ENCODE measurements at regions not wholly inside any gene's neighbourhood (a gene's known extent, or its start where the extent isn't known, plus 50 kb on each side); places are given as distances from the start of the nearest gene placed in this dataset.

- ChIA-PET POLR2A (no interaction called here), CTCF (no interaction called here)
- no peak overlapping the region for H3K4me3 ChIP-seq (replicated peaks in 1 of 3; ENCODE audit: insufficient read depth in 1 of 3, low read depth in 1 of 3, low read length in 3 of 3)
- TF ChIP-seq MAX (IDR thresholded peaks at IDR 0.05; ENCODE audit: insufficient read depth, insufficient read length) (no peak), POLR2A (IDR thresholded peaks at IDR 0.05; ENCODE audit: low read depth, low read length) (no peak), GATA2 (IDR thresholded peaks at IDR 0.05; ENCODE audit: insufficient read depth, insufficient read length, low read depth, low read length) (no peak), JUN (IDR thresholded peaks at IDR 0.05; ENCODE audit: borderline replicate concordance, insufficient read depth, insufficient read length, low read depth) (no peak)
- no peaks in the 10 kb centered on the region for H3K79me2 ChIP-seq (ENCODE audit: control insufficient read depth, insufficient read depth, low read length)
- FAIRE-seq, result no peak
- intact Hi-C loops (cut with micrococcal nuclease) (no loop called here), dilution Hi-C loops (cut with MboI; ENCODE audit: extremely low pct_ligation_motif_present, low sequenced_read_pairs) (no loop called here)
- H3K36me3 ChIP-seq (ENCODE audit: control insufficient read depth in 2 of 2, extremely low read depth in 1 of 2, insufficient read depth in 2 of 2, low read length in 2 of 2), result no peaks in the 10 kb centered on the region
- H3K9me1 ChIP-seq (replicated peaks; ENCODE audit: control insufficient read depth, extremely low read depth, insufficient read depth, low read length), result no peaks in the 10 kb centered on the region
- no peak overlapping the region for H3K9ac ChIP-seq (replicated peaks; ENCODE audit: extremely low read depth, insufficient read depth, low read length)
- no peaks in the 10 kb centered on the region for H4K20me1 ChIP-seq (replicated peaks; ENCODE audit: control insufficient read depth, extremely low read depth, insufficient read depth, low read length)
- no peak overlapping the region for H2AFZ ChIP-seq (ENCODE audit: low read depth, low read length)
- H3K27ac ChIP-seq (ENCODE audit: insufficient read depth, low read depth, low read length), result no peak overlapping the region
- H3K9me3 ChIP-seq (replicated peaks; ENCODE audit: control insufficient read depth, insufficient read depth, low read length), result no peaks in the 10 kb centered on the region
- no peak for DNase-seq (ENCODE audit: low read depth, low spot score)
- no peaks in the 10 kb centered on the region for H3K4me1 ChIP-seq (ENCODE audit: control insufficient read depth, extremely low read depth, insufficient read depth, low read length)
- H3K27me3 ChIP-seq (ENCODE audit: control insufficient read depth in 2 of 2, insufficient read depth in 2 of 2, low read length in 2 of 2), result no peaks in the 10 kb centered on the region
- no TSS peak for BruUV-seq (replicated peaks)
- H3K4me2 ChIP-seq (ENCODE audit: insufficient read depth, low read length), result no peak overlapping the region
These were observed 296.0 kb downstream of the MEX3B start for GRCh38 chr15:81749716-81750375.

DNA sequence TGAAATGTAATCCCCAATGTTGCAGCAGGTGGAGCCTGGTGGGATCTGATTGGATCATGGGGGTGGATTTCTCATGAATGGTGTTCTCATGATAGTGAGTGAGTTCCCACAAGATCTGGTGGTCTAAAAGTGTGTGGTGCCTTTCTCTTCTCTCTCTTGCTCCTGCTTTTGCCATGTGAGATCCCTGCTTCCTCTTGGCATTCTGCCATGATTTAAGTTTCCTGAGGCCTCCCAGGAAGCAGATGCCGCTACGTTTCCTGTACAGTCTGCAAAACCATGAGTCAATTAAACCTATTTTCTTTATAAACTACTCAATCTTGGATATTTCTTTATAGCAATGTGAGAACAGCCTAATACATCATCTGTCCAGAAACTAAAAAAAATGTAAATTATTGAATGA lies 298.3 kb downstream of the MEX3B start:
- FAIRE-seq (no peak), DNase-seq (ENCODE audit: low read depth, low spot score) (no peak)
- H3K4me1 ChIP-seq (ENCODE audit: control insufficient read depth, extremely low read depth, insufficient read depth, low read length), result no peaks in the 10 kb centered on the region
- no peak overlapping the region for H3K27ac ChIP-seq (ENCODE audit: insufficient read depth, low read depth, low read length)
- POLR2A ChIA-PET, result no interaction called here
- no peaks in the 10 kb centered on the region for H4K20me1 ChIP-seq (replicated peaks; ENCODE audit: control insufficient read depth, extremely low read depth, insufficient read depth, low read length)
- intact Hi-C loops (cut with micrococcal nuclease), result no loop called here
- H3K36me3 ChIP-seq (ENCODE audit: control insufficient read depth in 2 of 2, extremely low read depth in 1 of 2, insufficient read depth in 2 of 2, low read length in 2 of 2), result no peaks in the 10 kb centered on the region
- dilution Hi-C loops (cut with MboI; ENCODE audit: extremely low pct_ligation_motif_present, low sequenced_read_pairs), result no loop called here
- H3K9ac ChIP-seq (replicated peaks; ENCODE audit: extremely low read depth, insufficient read depth, low read length), result no peak overlapping the region
- no peak for TF ChIP-seq JUN (IDR thresholded peaks at IDR 0.05; ENCODE audit: borderline replicate concordance, insufficient read depth, insufficient read length, low read depth)
- no peak for TF ChIP-seq GATA2 (IDR thresholded peaks at IDR 0.05; ENCODE audit: insufficient read depth, insufficient read length, low read depth, low read length)
- TF ChIP-seq MYC (IDR thresholded peaks at IDR 0.05; ENCODE audit: low read depth, low read length), result no peak
- TF ChIP-seq CTCF (IDR thresholded peaks at IDR 0.05; ENCODE audit: extremely low read depth in 1 of 2, insufficient read depth in 1 of 2, low read depth in 1 of 2, low read length in 2 of 2), result no peak
- no peak for TF ChIP-seq FOS (IDR thresholded peaks at IDR 0.05; ENCODE audit: borderline replicate concordance, insufficient read depth, low read length)
- TF ChIP-seq MAX (IDR thresholded peaks at IDR 0.05; ENCODE audit: insufficient read depth, insufficient read length), result no peak
- TF ChIP-seq POLR2A (IDR thresholded peaks at IDR 0.05; ENCODE audit: low read depth, low read length), result no peak
- BruUV-seq (replicated peaks), result no TSS peak
- no peak overlapping the region for H3K4me3 ChIP-seq (replicated peaks in 1 of 3; ENCODE audit: insufficient read depth in 1 of 3, low read depth in 1 of 3, low read length in 3 of 3)
- H2AFZ ChIP-seq (ENCODE audit: low read depth, low read length), result no peak overlapping the region
- no peak overlapping the region for H3K4me2 ChIP-seq (ENCODE audit: insufficient read depth, low read length)
- CTCF ChIA-PET, result no interaction called here
- no peaks in the 10 kb centered on the region for H3K79me2 ChIP-seq (ENCODE audit: control insufficient read depth, insufficient read depth, low read length)
- H3K9me1 ChIP-seq (replicated peaks; ENCODE audit: control insufficient read depth, extremely low read depth, insufficient read depth, low read length), result no peaks in the 10 kb centered on the region
- H3K9me3 ChIP-seq (replicated peaks; ENCODE audit: control insufficient read depth, insufficient read depth, low read length), result no peaks in the 10 kb centered on the region
- no peaks in the 10 kb centered on the region for H3K27me3 ChIP-seq (ENCODE audit: control insufficient read depth in 2 of 2, insufficient read depth in 2 of 2, low read length in 2 of 2)
